Naive B cell (primary cell): ENCODE measurements at regions not wholly inside any gene's neighbourhood (a gene's known extent, or its start where the extent isn't known, plus 50 kb on each side); places are given as distances from the start of the nearest gene placed in this dataset.
A peak's percentile ranks its signal among the peaks of the same experiment; 100 is the strongest.
"Not testable (repeated sequence)": the region's sequence is repeated elsewhere in the genome, so short reads cannot be mapped to it uniquely, and the experiment has no call there.

Experiments
- ATAC-seq, 2 donors: fragments of 150-1000 bp; cut with Tn5 transposase; 2 replicates each; pipeline ENCODE4 v1.10.0; 2021; ENCODE audit warnings: low read depth in 2 of 2, mild to moderate bottlenecking in 2 of 2, moderate library complexity in 2 of 2
- DNase-seq: peaks from one replicate; pipeline ENCODE4 v3.0.0; 2022
- H3K27ac Mint-ChIP-seq, 6 donors: one replicate each; pipeline ENCODE4 v1.8.0; 2020 to 2022; ENCODE audit warnings: mild to moderate bottlenecking in 6 of 6, mixed read lengths in 6 of 6, moderate library complexity in 5 of 6, inconsistent platforms in 2 of 6
- H3K27me3 Mint-ChIP-seq, 3 donors: one replicate each; pipeline ENCODE4 v1.8.0; 2021 to 2022; ENCODE audit warnings: mixed read lengths in 3 of 3, mild to moderate bottlenecking in 1 of 3
- H3K36me3 Mint-ChIP-seq, 2 donors: one replicate each; pipeline ENCODE4 v1.8.0; 2020 to 2022; ENCODE audit warnings: mixed read lengths in 2 of 2, inconsistent platforms in 1 of 2, mild to moderate bottlenecking in 1 of 2
- H3K4me1 Mint-ChIP-seq, 3 donors: one replicate each; pipeline ENCODE4 v1.8.0; 2020 to 2022; ENCODE audit warnings: mixed read lengths in 3 of 3, inconsistent platforms in 1 of 3, mild to moderate bottlenecking in 1 of 3, moderate library complexity in 1 of 3
- H3K4me3 Mint-ChIP-seq, 8 donors: one replicate each; pipeline ENCODE4 v1.8.0; 2020 to 2022; ENCODE audit warnings: mild to moderate bottlenecking in 8 of 8, mixed read lengths in 8 of 8, moderate library complexity in 8 of 8, inconsistent platforms in 2 of 8
- H3K9me3 Mint-ChIP-seq, 7 donors: one replicate each; pipeline ENCODE4 v1.8.0; 2020 to 2022; ENCODE audit warnings: mixed read lengths in 7 of 7, mild to moderate bottlenecking in 5 of 7, inconsistent platforms in 2 of 7, moderate library complexity in 1 of 7

- DNase-seq (no peak), ATAC-seq (peak; percentile 61 to 65)
- Mint-ChIP-seq H3K9me3 (no peaks in the 10 kb centered on the region), H3K36me3 (no peaks in the 10 kb centered on the region), H3K4me1 (peaks cover 4 to 17% (median 8%) of the 10 kb centered on the region in 3 donors), H3K27me3 (peaks cover 22 to 57% (median 37%) of the 10 kb centered on the region in 3 donors), H3K27ac (no peak overlapping the region), H3K4me3 (peak overlapping the region in 7 of 8 donors; percentile 56 to 77 (median 66))
These were observed 388.0 kb downstream of the SEC14L1 start for GRCh38 chr17:77528516-77529327.

- peak overlapping the region in 6 of 8 donors; percentile 26 to 77 (median 64) for H3K4me3 Mint-ChIP-seq
- peaks cover 2 to 5% (median 5%) of the 10 kb centered on the region in 7 donors for H3K9me3 Mint-ChIP-seq
- no peak overlapping the region for H3K27ac Mint-ChIP-seq
- peaks cover 4 to 17% (median 8%) of the 10 kb centered on the region in 3 donors for H3K4me1 Mint-ChIP-seq
- DNase-seq, result no peak
- no peak for ATAC-seq
- peaks cover 0 to 4% of the 10 kb centered on the region in 2 donors for H3K36me3 Mint-ChIP-seq
- peaks cover 18 to 63% (median 36%) of the 10 kb centered on the region in 3 donors for H3K27me3 Mint-ChIP-seq
These were observed 388.5 kb downstream of the SEC14L1 start for GRCh38 chr17:77529328-77529650.

DNA sequence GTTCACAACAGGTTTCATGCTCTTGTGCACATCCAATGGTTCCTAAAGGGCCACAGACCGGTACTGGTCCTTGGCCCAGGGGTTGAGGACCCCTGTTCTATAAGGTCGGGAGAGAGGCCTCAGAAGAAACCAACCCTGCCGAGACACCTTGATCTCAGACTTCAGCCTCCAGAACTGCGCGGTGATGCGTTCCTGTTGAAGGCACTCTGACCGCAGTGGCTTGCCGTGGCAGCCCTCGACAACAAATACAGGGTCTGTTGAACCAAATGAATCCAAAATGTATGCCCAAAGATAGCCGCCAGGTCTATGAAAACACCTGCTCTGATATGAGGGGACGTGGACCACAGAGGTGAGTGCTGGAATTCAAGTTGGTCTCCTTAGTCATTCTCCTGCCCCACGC is 389.8 kb downstream of the SEC14L1 start:
- Mint-ChIP-seq H3K4me1 (peaks cover 4 to 17% (median 8%) of the 10 kb centered on the region in 3 donors), H3K9me3 (peaks cover 5 to 9% (median 7%) of the 10 kb centered on the region in 7 donors), H3K27ac (no peak overlapping the region), H3K27me3 (peaks cover 12 to 58% (median 25%) of the 10 kb centered on the region in 3 donors), H3K4me3 (no peak overlapping the region), H3K36me3 (peaks cover 0 to 8% of the 10 kb centered on the region in 2 donors)
- ATAC-seq, result no peak
- DNase-seq, result no peak

GRCh38 chr17:77531002-77531401 is 390.2 kb downstream of the SEC14L1 start:
- Mint-ChIP-seq H3K4me1 (peaks cover 4 to 17% (median 8%) of the 10 kb centered on the region in 3 donors), H3K27me3 (peaks cover 12 to 62% (median 25%) of the 10 kb centered on the region in 3 donors), H3K36me3 (peaks cover 0 to 8% of the 10 kb centered on the region in 2 donors), H3K4me3 (no peak overlapping the region), H3K9me3 (peaks cover 5 to 9% (median 7%) of the 10 kb centered on the region in 7 donors), H3K27ac (no peak overlapping the region)
- DNase-seq (no peak), ATAC-seq (no peak)

DNA sequence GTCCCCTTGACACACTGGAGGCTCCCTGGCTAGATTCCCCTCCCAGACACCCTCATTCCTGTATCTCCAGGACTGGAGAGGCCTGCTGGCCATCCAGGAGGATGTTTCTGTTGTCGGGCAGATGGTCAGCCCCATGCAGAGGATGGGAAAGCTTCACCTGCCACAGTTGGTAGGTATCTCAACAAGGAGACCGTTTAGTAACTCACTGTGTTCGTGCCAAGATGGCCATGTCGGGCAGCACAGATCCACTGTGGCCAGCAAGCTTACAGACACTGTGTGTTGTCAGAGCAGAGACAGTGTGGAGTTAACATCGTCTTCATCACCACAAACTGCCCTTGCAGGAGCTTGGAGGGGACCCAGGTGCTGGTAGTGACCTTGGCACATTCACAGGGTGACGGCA is 390.9 kb downstream of the SEC14L1 start:
- peaks cover 4 to 17% (median 8%) of the 10 kb centered on the region in 3 donors for H3K4me1 Mint-ChIP-seq
- no peak overlapping the region for H3K4me3 Mint-ChIP-seq
- peaks cover 5 to 9% (median 7%) of the 10 kb centered on the region in 7 donors for H3K9me3 Mint-ChIP-seq
- H3K27me3 Mint-ChIP-seq, result peaks cover 12 to 60% (median 25%) of the 10 kb centered on the region in 3 donors
- ATAC-seq (no peak), DNase-seq (no peak)
- H3K27ac Mint-ChIP-seq, result no peak overlapping the region
- peaks cover 0 to 8% of the 10 kb centered on the region in 2 donors for H3K36me3 Mint-ChIP-seq

DNA sequence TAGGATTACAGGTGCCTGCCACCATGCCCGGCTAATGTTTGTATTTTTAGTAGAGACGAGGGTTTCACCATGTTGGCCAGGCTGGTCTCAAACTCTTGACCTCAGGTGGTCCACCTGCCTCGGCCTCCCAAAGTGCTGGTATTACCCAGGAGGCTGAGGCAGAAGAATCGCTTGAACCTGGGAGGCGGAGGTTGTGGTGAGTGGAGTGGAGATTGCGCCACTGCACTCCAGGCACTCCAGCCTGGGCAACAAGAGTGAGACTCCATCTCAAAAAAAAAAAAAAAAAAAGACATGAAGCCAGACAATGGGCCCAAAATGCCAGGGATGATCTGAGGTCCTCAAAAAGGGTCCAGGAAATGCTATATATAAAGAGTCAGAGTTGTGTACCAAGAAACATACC is 392.9 kb downstream of the SEC14L1 start:
- not testable (repeated sequence) for ATAC-seq
- H3K27me3 Mint-ChIP-seq, result peaks cover 14 to 49% (median 20%) of the 10 kb centered on the region in 3 donors

DNA sequence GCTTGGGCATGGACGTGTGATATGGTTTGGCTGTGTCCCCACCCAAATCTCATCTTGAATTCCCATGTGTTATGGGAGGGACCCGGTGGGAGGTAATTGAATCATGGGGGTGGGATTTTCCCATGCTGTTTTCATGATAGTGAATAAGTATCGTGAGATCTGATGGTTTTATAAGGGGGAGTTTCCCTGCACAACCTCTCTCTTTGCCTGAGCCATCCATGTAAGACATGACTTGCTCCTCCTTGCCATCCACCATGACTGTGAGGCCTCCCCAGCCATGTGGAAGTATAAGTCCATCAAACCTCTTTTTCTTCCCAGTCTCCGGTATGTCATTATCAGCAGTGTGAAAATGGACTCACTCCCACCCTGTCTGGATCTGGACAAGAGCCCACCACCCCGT is 393.4 kb downstream of the SEC14L1 start:
- H3K27me3 Mint-ChIP-seq, result peaks cover 14 to 45% (median 19%) of the 10 kb centered on the region in 3 donors
- ATAC-seq (no peak), DNase-seq (no peak)
- H3K27ac Mint-ChIP-seq, result no peak overlapping the region
- H3K4me3 Mint-ChIP-seq, result no peak overlapping the region
- H3K36me3 Mint-ChIP-seq, result peaks cover 0 to 8% of the 10 kb centered on the region in 2 donors
- H3K9me3 Mint-ChIP-seq, result peaks cover 5 to 9% (median 7%) of the 10 kb centered on the region in 7 donors
- peaks cover 0 to 4% (median 4%) of the 10 kb centered on the region in 3 donors for H3K4me1 Mint-ChIP-seq

More for the DNA sequence above, 392.9 kb downstream of the SEC14L1 start:
- H3K4me3 Mint-ChIP-seq, H3K4me1 Mint-ChIP-seq, H3K27ac Mint-ChIP-seq, H3K9me3 Mint-ChIP-seq, H3K36me3 Mint-ChIP-seq, DNase-seq: not testable (repeated sequence)

DNA sequence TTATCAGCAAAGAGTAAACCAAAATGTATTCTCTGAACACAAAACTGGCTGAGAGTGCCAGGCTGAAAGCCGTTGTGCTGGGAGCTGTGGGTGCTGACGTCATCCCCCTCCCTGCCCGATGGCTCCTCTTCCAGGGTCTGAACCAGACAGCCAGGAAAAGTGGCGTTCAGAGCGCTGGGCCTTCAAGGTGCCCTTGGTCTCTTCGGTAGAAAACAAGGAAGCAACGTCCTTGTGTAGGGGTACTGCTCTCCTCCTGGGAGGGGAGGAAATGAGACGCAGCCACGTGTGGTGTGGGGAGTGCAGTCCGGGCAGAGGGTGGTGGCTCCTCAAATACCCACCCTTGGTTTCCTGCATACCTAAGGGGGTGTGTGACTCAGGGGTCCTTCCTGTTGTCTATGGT is 394.7 kb downstream of the SEC14L1 start:
- Mint-ChIP-seq H3K9me3 (peaks cover 5 to 9% (median 7%) of the 10 kb centered on the region in 7 donors), H3K4me3 (no peak overlapping the region), H3K27me3 (peaks cover 17 to 34% (median 23%) of the 10 kb centered on the region in 3 donors), H3K36me3 (peaks cover 0 to 8% of the 10 kb centered on the region in 2 donors), H3K4me1 (peaks cover 0 to 2% (median 0%) of the 10 kb centered on the region in 3 donors), H3K27ac (no peak overlapping the region)
- DNase-seq (no peak), ATAC-seq (no peak)

DNA sequence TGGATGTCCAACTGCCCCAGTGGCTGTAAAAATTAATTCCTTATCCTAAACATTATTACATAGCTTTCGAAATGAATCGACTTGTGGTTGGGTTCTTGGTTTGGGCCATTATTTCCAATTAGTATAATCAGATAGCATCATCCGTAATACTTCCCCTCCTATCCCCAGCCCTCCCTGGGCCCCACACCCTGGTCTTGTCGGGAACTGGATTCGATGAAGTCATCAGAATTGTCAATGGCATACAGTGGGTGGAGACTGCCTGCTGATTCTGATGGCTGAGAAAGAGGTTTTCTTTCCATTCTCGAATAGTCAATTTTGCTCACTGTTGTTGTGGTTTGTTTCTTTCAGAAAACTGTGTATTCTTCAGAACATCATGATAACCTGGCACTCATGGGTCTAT is 395.1 kb downstream of the SEC14L1 start:
- Mint-ChIP-seq H3K9me3 (peaks cover 5 to 9% (median 7%) of the 10 kb centered on the region in 7 donors), H3K4me3 (no peak overlapping the region), H3K36me3 (peaks cover 0 to 8% of the 10 kb centered on the region in 2 donors), H3K27ac (no peak overlapping the region), H3K4me1 (peaks cover 0 to 2% (median under 1%) of the 10 kb centered on the region in 3 donors), H3K27me3 (peaks cover 21 to 31% (median 23%) of the 10 kb centered on the region in 3 donors)
- ATAC-seq, result no peak
- no peak for DNase-seq

DNA sequence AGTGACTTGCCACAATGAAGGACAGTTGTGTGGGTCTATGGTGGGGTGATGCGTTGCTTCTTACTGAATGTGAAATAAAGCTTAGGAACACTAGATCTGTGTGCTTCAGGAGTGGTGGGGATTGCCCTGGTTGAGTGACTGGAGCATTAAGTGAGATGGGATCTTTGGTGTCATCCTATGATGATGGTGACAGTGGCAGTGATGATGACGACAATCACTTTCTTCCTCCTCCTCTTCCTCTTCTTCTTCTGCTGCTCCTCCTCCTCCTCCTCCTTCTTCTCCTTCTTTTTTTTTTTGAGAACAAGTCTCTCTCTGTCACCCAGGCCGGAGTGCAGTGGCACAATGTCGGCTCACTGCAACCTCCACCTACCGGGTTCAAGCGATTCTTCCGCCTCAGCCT is 396.8 kb downstream of the SEC14L1 start:
- ATAC-seq, result no peak
- Mint-ChIP-seq H3K27ac (no peak overlapping the region), H3K27me3 (peaks cover 25 to 35% (median 28%) of the 10 kb centered on the region in 3 donors), H3K4me3 (no peak overlapping the region), H3K4me1 (peaks cover 0 to 6% (median 4%) of the 10 kb centered on the region in 3 donors), H3K9me3 (peaks cover 5 to 9% (median 7%) of the 10 kb centered on the region in 7 donors), H3K36me3 (peaks cover 0 to 8% of the 10 kb centered on the region in 2 donors)
- no peak for DNase-seq

DNA sequence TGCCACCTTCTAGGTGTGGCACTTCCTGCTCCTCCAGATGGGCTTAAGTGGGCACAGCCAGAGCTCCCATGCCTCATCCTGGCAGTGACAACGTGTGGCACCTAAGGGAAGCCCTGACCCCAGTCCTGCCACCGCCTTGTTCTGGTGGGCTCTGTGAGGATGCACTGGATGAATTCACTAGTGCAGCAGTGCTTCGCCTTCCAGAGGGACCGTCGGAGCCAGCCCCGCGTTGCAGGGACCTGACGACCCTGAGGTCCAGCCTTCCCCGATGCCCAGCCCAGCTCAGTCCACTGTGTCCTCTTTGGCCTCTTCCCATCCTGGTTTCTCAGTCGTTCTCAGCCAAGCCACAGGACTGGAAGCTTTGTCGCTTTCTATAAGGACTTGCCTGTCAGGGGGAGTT is 399.8 kb downstream of the SEC14L1 start:
- no peaks in the 10 kb centered on the region for H3K36me3 Mint-ChIP-seq
- H3K9me3 Mint-ChIP-seq, result no peaks in the 10 kb centered on the region
- ATAC-seq (no peak), DNase-seq (no peak)
- H3K4me1 Mint-ChIP-seq, result peaks cover 0 to 6% (median 4%) of the 10 kb centered on the region in 3 donors
- H3K27ac Mint-ChIP-seq, result peak overlapping the region in 1 of 6 donors; percentile 76
- H3K4me3 Mint-ChIP-seq, result no peak overlapping the region
- H3K27me3 Mint-ChIP-seq, result peaks cover 25 to 34% (median 28%) of the 10 kb centered on the region in 3 donors

GRCh38 chr17:77540975-77541374 is 400.2 kb downstream of the SEC14L1 start:
- Mint-ChIP-seq H3K4me1 (peaks cover 0 to 6% (median 4%) of the 10 kb centered on the region in 3 donors), H3K36me3 (no peaks in the 10 kb centered on the region), H3K9me3 (no peaks in the 10 kb centered on the region), H3K27me3 (peaks cover 28 to 34% (median 29%) of the 10 kb centered on the region in 3 donors), H3K4me3 (peak overlapping the region in 1 of 8 donors; percentile 10), H3K27ac (no peak overlapping the region)
- DNase-seq (no peak), ATAC-seq (no peak)

- ATAC-seq, result no peak
- DNase-seq, result no peak
- Mint-ChIP-seq H3K4me3 (peak overlapping the region in 1 of 8 donors; percentile 42), H3K4me1 (peaks cover 0 to 6% (median 4%) of the 10 kb centered on the region in 3 donors), H3K27me3 (peaks cover 28 to 34% (median 30%) of the 10 kb centered on the region in 3 donors), H3K36me3 (no peaks in the 10 kb centered on the region), H3K9me3 (no peaks in the 10 kb centered on the region), H3K27ac (no peak overlapping the region)
These were observed 401.2 kb downstream of the SEC14L1 start for GRCh38 chr17:77542011-77542410.
